ENCODE measurements at regions not wholly inside any gene's neighbourhood (a gene's known extent, or its start where the extent isn't known, plus 50 kb on each side); places are given as distances from the start of the nearest gene placed in this dataset.

GRCh38 chr3:144036498-144036897 lies 64.9 kb downstream of the DIPK2A start:
- TF ChIP-seq CTCF (IDR thresholded peaks at IDR 0.05) (no peak), ZFX (IDR thresholded peaks at IDR 0.05; ENCODE audit: borderline replicate concordance) (no peak)

Measured in 22Rv1 (cell line).